HCEC 1CT (cell line): ENCODE measurements at regions not wholly inside any gene's neighbourhood (a gene's known extent, or its start where the extent isn't known, plus 50 kb on each side); places are given as distances from the start of the nearest gene placed in this dataset.

Experiments
- DNase-seq: peaks from one replicate; pipeline ENCODE4 v3.0.0-alpha.2; 2017

GRCh38 chr5:112630246-112631009 is 107.3 kb upstream of the APC start:
- no peak for DNase-seq

GRCh38 chr5:112634166-112634565 is 103.5 kb upstream of the APC start:
- no peak for DNase-seq

- DNase-seq, result no peak
Observed at GRCh38 chr5:112634796-112635195, 102.9 kb upstream of the APC start.

- no peak for DNase-seq
Observed at GRCh38 chr5:112635276-112635675, 102.4 kb upstream of the APC start.

- no peak for DNase-seq
Observed at GRCh38 chr5:112635771-112636731, 101.6 kb upstream of the APC start.

GRCh38 chr5:112636751-112637150 is 100.9 kb upstream of the APC start:
- no peak for DNase-seq

GRCh38 chr5:112637343-112637742 is 100.3 kb upstream of the APC start:
- no peak for DNase-seq

- no peak for DNase-seq
Observed at GRCh38 chr5:112640546-112640945, 97.1 kb upstream of the APC start.

- no peak for DNase-seq
Observed at GRCh38 chr5:112641515-112642110, 96.1 kb upstream of the APC start.

GRCh38 chr5:112642885-112643284 is 94.8 kb upstream of the APC start:
- DNase-seq, result no peak

- DNase-seq, result no peak
Observed at GRCh38 chr5:112643339-112643971, 94.2 kb upstream of the APC start.

- no peak for DNase-seq
Observed at GRCh38 chr5:112646139-112646936, 91.3 kb upstream of the APC start.

GRCh38 chr5:112647428-112647827 is 90.3 kb upstream of the APC start:
- DNase-seq, result no peak

- DNase-seq, result no peak
Observed at GRCh38 chr5:112648264-112648663, 89.4 kb upstream of the APC start.

- DNase-seq, result no peak
Observed at GRCh38 chr5:112649882-112650281, 87.8 kb upstream of the APC start.

GRCh38 chr5:112653638-112654205 is 84.0 kb upstream of the APC start:
- no peak for DNase-seq

- DNase-seq, result no peak
Observed at GRCh38 chr5:112655513-112655912, 82.2 kb upstream of the APC start.

- DNase-seq, result no peak
Observed at GRCh38 chr5:112656451-112656850, 81.2 kb upstream of the APC start.

GRCh38 chr5:112657804-112658203 is 79.9 kb upstream of the APC start:
- no peak for DNase-seq

GRCh38 chr5:112660359-112660758 is 77.3 kb upstream of the APC start:
- DNase-seq, result no peak

- DNase-seq, result no peak
Observed at GRCh38 chr5:112663146-112663545, 74.5 kb upstream of the APC start.

GRCh38 chr5:112668016-112668415 is 69.7 kb upstream of the APC start:
- peak; percentile 90 for DNase-seq
